MM.1S (cell line): ENCODE measurements at regions not wholly inside any gene's neighbourhood (a gene's known extent, or its start where the extent isn't known, plus 50 kb on each side); places are given as distances from the start of the nearest gene placed in this dataset.

Experiments used
- DNase-seq: peaks from one replicate; pipeline ENCODE4 v3.0.0-alpha.2; 2015
- H2AFZ ChIP-seq: fragments of 300-600 bp; sonication (generic); 2 replicates; pipeline ENCODE4 v1.6.0; 2016; ENCODE audit warnings: antibody characterized with exemption, low read length
- H3F3A ChIP-seq: fragments of 300-600 bp; sonication (generic); 2 replicates; pipeline ENCODE4 v1.6.1; 2016; ENCODE audit warnings: mild to moderate bottlenecking, antibody characterized with exemption, low read length, moderate library complexity, mixed read lengths; ENCODE audit not compliant: insufficient read depth
- H3K27ac ChIP-seq: fragments of 300-600 bp; sonication (generic); 2 replicates; pipeline ENCODE4 v1.5.1; 2016; ENCODE audit warnings: mild to moderate bottlenecking, low read length
- H3K27me3 ChIP-seq: fragments of 300-600 bp; sonication (generic); replicated peaks from 2 replicates; pipeline ENCODE4 v1.6.0; 2016; ENCODE audit warnings: low read length; ENCODE audit not compliant: insufficient read depth
- H3K36me3 ChIP-seq: fragments of 300-600 bp; sonication (generic); replicated peaks from 2 replicates; pipeline ENCODE4 v1.6.1; 2016; ENCODE audit warnings: mild to moderate bottlenecking, low read length, mixed read lengths; ENCODE audit not compliant: insufficient read depth
- H3K4me1 ChIP-seq: fragments of 300-600 bp; sonication (generic); 2 replicates; pipeline ENCODE4 v1.6.1; 2016; ENCODE audit warnings: low read length, mixed read lengths
- H3K4me2 ChIP-seq: fragments of 300-600 bp; sonication (generic); 2 replicates; pipeline ENCODE4 v1.6.0; 2016; ENCODE audit warnings: low read depth, low read length
- H3K4me3 ChIP-seq: fragments of 300-600 bp; sonication (generic); 2 replicates; pipeline ENCODE4 v1.5.1; 2016; ENCODE audit warnings: low read length, mixed read lengths
- H3K79me2 ChIP-seq: fragments of 300-600 bp; sonication (generic); 2 replicates; pipeline ENCODE4 v1.6.1; 2016; ENCODE audit warnings: mixed run types, low read length, mixed read lengths
- H3K9ac ChIP-seq: fragments of 300-600 bp; sonication (generic); 2 replicates; pipeline ENCODE4 v1.6.1; 2016; ENCODE audit warnings: low read length, mixed read lengths
- H3K9me2 ChIP-seq: fragments of 300-600 bp; sonication (generic); replicated peaks from 2 replicates; pipeline ENCODE4 v1.6.1; 2016; ENCODE audit warnings: mild to moderate bottlenecking, low read length, mixed read lengths; ENCODE audit not compliant: insufficient read depth
- H3K9me3 ChIP-seq: fragments of 300-600 bp; sonication (generic); replicated peaks from 2 replicates; pipeline ENCODE4 v1.6.1; 2016; ENCODE audit warnings: mild to moderate bottlenecking, low read length, mixed read lengths; ENCODE audit not compliant: insufficient read depth
- H4K20me1 ChIP-seq: fragments of 300-600 bp; sonication (generic); 2 replicates; pipeline ENCODE4 v1.6.1; 2016; ENCODE audit warnings: mild to moderate bottlenecking, low read length, moderate library complexity, mixed read lengths; ENCODE audit not compliant: insufficient read depth
- EZH2 ChIP-seq: fragments of 300-600 bp; sonication (generic); optimal IDR thresholded peaks from 2 replicates; pipeline ENCODE3; 2017; ENCODE audit warnings: low read depth, mild to moderate bottlenecking, antibody characterized with exemption, low read length, mixed read lengths
- EZH2phosphoT487 ChIP-seq: fragments of 300-600 bp; sonication (generic); IDR thresholded peaks from 2 replicates; pipeline ENCODE4 v1.6.1; 2018; ENCODE audit warnings: antibody characterized with exemption, low read length
- TF ChIP-seq, protein P1 (sequence below): fragments of 300-600 bp; sonication (generic); IDR thresholded peaks from 2 replicates; pipeline ENCODE4 v1.5.1; 2016; ENCODE audit warnings: antibody characterized with exemption, low read length, mixed read lengths

DNA sequence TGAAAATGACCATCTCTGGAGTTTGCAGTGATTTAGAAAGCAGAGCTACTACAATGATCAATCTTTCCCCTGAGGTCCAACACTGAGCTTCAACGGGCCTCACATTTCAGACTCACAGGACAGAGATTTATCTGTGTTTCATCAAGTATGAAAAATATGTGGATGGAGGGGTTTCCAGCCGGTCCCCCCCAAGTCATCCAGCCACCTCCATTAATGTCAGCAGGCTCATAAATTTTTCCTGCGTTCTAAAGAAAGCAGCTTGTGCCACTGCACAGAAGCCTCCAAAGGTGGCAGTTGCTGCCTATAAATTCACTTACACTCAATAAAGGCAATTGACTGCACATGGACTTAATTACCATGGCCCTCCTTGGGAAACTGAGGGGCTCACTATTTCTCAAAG is 117.4 kb upstream of the ACKR3 start:
- Histone ChIP-seq H3K27ac (no peak overlapping the region), H4K20me1 (no peaks in the 10 kb centered on the region), H3K4me2 (no peak overlapping the region), H3K9me2 (no peaks in the 10 kb centered on the region), H3K79me2 (no peaks in the 10 kb centered on the region), H3K36me3 (no peaks in the 10 kb centered on the region), H3F3A (no peaks in the 10 kb centered on the region), H3K4me1 (no peaks in the 10 kb centered on the region), H3K9ac (no peak overlapping the region), H3K27me3 (no peaks in the 10 kb centered on the region), H2AFZ (no peak overlapping the region), H3K9me3 (no peaks in the 10 kb centered on the region), H3K4me3 (no peak overlapping the region)
- TF ChIP-seq EZH2phosphoT487 = no peak
- no peak for TF ChIP-seq EZH2
- TF ChIP-seq, protein P1, sequence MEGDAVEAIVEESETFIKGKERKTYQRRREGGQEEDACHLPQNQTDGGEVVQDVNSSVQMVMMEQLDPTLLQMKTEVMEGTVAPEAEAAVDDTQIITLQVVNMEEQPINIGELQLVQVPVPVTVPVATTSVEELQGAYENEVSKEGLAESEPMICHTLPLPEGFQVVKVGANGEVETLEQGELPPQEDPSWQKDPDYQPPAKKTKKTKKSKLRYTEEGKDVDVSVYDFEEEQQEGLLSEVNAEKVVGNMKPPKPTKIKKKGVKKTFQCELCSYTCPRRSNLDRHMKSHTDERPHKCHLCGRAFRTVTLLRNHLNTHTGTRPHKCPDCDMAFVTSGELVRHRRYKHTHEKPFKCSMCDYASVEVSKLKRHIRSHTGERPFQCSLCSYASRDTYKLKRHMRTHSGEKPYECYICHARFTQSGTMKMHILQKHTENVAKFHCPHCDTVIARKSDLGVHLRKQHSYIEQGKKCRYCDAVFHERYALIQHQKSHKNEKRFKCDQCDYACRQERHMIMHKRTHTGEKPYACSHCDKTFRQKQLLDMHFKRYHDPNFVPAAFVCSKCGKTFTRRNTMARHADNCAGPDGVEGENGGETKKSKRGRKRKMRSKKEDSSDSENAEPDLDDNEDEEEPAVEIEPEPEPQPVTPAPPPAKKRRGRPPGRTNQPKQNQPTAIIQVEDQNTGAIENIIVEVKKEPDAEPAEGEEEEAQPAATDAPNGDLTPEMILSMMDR = no peak
- no peak for DNase-seq

DNA sequence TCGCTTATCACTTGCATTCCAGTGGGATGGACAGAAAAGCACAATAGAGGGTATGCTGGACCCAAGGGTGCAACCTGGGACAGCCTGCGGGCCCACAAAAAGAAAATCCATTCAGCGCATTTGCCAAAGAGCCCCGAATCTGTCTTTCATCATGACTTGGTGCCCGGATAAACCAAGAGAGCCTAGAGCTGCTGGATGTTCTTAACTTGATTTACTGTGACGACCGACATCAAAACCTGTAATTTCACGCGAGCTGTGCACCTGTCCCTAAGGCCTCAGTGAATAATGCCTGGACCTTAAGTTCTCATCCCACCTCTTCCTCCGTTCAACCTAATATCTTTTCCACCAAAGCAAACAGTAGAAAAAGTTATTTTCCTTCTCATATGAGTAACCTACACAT is 115.5 kb upstream of the ACKR3 start:
- DNase-seq = no peak
- no peak for TF ChIP-seq EZH2phosphoT487
- TF ChIP-seq, protein P1 = no peak
- TF ChIP-seq EZH2 = no peak
- Histone ChIP-seq H3K4me1 (no peaks in the 10 kb centered on the region), H3K9me3 (no peaks in the 10 kb centered on the region), H2AFZ (no peak overlapping the region), H3F3A (no peaks in the 10 kb centered on the region), H3K27me3 (no peaks in the 10 kb centered on the region), H3K9ac (no peak overlapping the region), H3K79me2 (no peaks in the 10 kb centered on the region), H3K36me3 (no peaks in the 10 kb centered on the region), H3K9me2 (no peaks in the 10 kb centered on the region), H3K4me3 (no peak overlapping the region), H3K27ac (no peak overlapping the region), H3K4me2 (no peak overlapping the region), H4K20me1 (no peaks in the 10 kb centered on the region)

DNA sequence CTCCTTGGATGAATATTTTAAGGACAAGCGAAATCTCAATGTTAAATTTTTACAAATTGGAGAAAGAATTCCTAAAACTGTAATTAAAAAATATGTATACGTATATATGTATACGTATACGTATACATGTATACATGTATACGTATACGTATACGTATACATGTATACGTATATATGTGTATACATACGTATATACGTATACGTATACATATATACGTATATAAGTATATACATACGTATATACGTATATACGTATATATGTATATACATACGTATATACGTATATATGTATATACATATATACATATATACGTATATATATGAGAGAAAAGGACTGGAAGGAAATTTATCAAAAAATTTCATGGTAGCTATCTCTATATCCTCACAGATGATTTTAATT is 110.2 kb upstream of the ACKR3 start:
- Histone ChIP-seq H3K79me2 (no peaks in the 10 kb centered on the region), H2AFZ (no peak overlapping the region), H3K4me3 (no peak overlapping the region), H3K9ac (no peak overlapping the region), H3K27ac (no peak overlapping the region), H3F3A (no peaks in the 10 kb centered on the region), H3K9me3 (no peaks in the 10 kb centered on the region), H3K27me3 (no peaks in the 10 kb centered on the region), H3K36me3 (no peaks in the 10 kb centered on the region), H4K20me1 (no peaks in the 10 kb centered on the region), H3K9me2 (no peaks in the 10 kb centered on the region), H3K4me1 (no peaks in the 10 kb centered on the region), H3K4me2 (no peak overlapping the region)
- no peak for DNase-seq
- TF ChIP-seq EZH2phosphoT487 = no peak
- no peak for TF ChIP-seq EZH2
- TF ChIP-seq, protein P1 = no peak
